Smooth muscle cell (in vitro differentiated cells): ENCODE measurements at regions not wholly inside any gene's neighbourhood (a gene's known extent, or its start where the extent isn't known, plus 50 kb on each side); places are given as distances from the start of the nearest gene placed in this dataset.

ENCODE experiments used
- DNase-seq: peaks from one replicate; lab custom pipeline; 2025; ENCODE audit not compliant: unreplicated experiment; lab: John Stamatoyannopoulos, UW
- H2AFZ ChIP-seq: fragments of 200-600 bp; sonication (generic); 2 replicates; pipeline ENCODE4 v1.6.0; 2016; ENCODE audit warnings: antibody characterized with exemption, low read depth, mild to moderate bottlenecking
- H3F3A ChIP-seq: fragments of 200-600 bp; sonication (generic); 2 replicates; pipeline ENCODE4 v1.6.0; 2017; ENCODE audit warnings: antibody characterized with exemption, low read depth
- H3K27ac ChIP-seq: fragments of 200-600 bp; sonication (generic); 2 replicates; pipeline ENCODE4 v1.5.1; 2016; ENCODE audit warnings: low read depth, mild to moderate bottlenecking
- H3K27me3 ChIP-seq: fragments of 200-600 bp; sonication (generic); 2 replicates; pipeline ENCODE4 v1.6.1; 2016; ENCODE audit warnings: low read depth, mild to moderate bottlenecking
- H3K36me3 ChIP-seq: fragments of 200-600 bp; sonication (generic); 2 replicates; pipeline ENCODE4 v1.5.1; 2016; ENCODE audit warnings: low read depth
- H3K4me1 ChIP-seq: fragments of 200-600 bp; sonication (generic); 2 replicates; pipeline ENCODE4 v1.5.1; 2016; ENCODE audit warnings: low read depth
- H3K4me2 ChIP-seq: fragments of 200-600 bp; sonication (generic); 2 replicates; pipeline ENCODE4 v1.6.0; 2016; ENCODE audit warnings: mild to moderate bottlenecking
- H3K4me3 ChIP-seq: fragments of 200-600 bp; sonication (generic); 2 replicates; pipeline ENCODE4 v1.5.1; 2016; ENCODE audit warnings: mild to moderate bottlenecking
- H3K79me2 ChIP-seq: fragments of 200-600 bp; sonication (generic); 2 replicates; pipeline ENCODE4 v1.6.0; 2016; ENCODE audit warnings: low read depth, mild to moderate bottlenecking
- H3K9ac ChIP-seq: fragments of 200-600 bp; sonication (generic); 2 replicates; pipeline ENCODE4 v1.6.0; 2016; ENCODE audit warnings: low read depth
- H3K9me3 ChIP-seq: fragments of 200-600 bp; sonication (generic); replicated peaks from 2 replicates; pipeline ENCODE4 v1.5.1; 2016; ENCODE audit warnings: low read depth
- H4K20me1 ChIP-seq: fragments of 200-600 bp; sonication (generic); 2 replicates; pipeline ENCODE4 v1.6.0; 2016; ENCODE audit warnings: low read depth
- whole genome bisulfite sequencing: methylation state at CpG from one replicate; pipeline ENCODE4 v1.1.7; 2016; ENCODE audit warnings: low lambda C conversion rate; 5-methylcytosine and 5-hydroxymethylcytosine counted together
- TF ChIP-seq, protein P1 (sequence below): fragments of 200-600 bp; sonication (generic); IDR thresholded peaks from 2 replicates; pipeline ENCODE4 v1.5.1; 2017; ENCODE audit warnings: borderline replicate concordance, mild to moderate bottlenecking, antibody characterized with exemption; ENCODE audit not compliant: insufficient read depth, poor library complexity, severe bottlenecking

DNA sequence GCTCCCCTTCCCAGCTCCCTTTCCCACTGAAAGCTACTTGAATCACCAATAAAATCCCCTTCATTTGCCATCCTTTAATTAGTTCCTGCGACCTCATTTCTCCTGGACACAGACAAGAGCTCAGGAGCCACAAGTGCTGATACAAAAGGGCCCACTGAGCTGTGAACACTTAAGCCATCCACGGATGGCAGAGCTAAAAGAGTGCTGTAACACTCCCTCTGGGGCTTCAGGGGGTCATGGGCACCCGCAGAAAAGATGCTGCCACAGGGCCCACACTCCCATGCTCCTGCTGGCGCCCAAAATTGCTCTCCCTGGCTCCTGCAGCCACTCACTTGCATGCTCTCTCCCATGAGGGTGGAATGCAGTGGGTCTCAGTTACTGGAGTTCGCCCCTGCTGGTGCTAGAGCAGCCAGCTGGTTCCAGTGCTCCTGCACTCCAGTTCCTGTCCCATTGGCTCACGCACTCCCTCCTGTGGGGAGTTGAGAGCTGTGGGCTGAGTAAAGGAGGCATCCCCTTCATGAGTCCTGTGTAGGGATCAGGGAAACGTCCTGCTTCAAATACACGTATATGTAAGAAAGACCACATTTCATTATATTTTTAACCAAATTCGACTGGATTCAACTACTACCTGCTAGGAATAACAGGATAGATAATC lies 1291.0 kb downstream of the ARAP2 start:
- H3K36me3 ChIP-seq: no peaks in the 10 kb centered on the region
- no peak overlapping the region for H3K4me2 ChIP-seq
- no peak overlapping the region for H3K4me3 ChIP-seq
- no peak overlapping the region for H3K27ac ChIP-seq
- no peaks in the 10 kb centered on the region for H3K79me2 ChIP-seq
- no peaks in the 10 kb centered on the region for H4K20me1 ChIP-seq
- H3K27me3 ChIP-seq: no peaks in the 10 kb centered on the region
- H2AFZ ChIP-seq: no peak overlapping the region
- 80% methylated on average over 9 of the region's 9 CpGs for WGBS
- no peaks in the 10 kb centered on the region for H3K9me3 ChIP-seq
- TF ChIP-seq, protein P1, sequence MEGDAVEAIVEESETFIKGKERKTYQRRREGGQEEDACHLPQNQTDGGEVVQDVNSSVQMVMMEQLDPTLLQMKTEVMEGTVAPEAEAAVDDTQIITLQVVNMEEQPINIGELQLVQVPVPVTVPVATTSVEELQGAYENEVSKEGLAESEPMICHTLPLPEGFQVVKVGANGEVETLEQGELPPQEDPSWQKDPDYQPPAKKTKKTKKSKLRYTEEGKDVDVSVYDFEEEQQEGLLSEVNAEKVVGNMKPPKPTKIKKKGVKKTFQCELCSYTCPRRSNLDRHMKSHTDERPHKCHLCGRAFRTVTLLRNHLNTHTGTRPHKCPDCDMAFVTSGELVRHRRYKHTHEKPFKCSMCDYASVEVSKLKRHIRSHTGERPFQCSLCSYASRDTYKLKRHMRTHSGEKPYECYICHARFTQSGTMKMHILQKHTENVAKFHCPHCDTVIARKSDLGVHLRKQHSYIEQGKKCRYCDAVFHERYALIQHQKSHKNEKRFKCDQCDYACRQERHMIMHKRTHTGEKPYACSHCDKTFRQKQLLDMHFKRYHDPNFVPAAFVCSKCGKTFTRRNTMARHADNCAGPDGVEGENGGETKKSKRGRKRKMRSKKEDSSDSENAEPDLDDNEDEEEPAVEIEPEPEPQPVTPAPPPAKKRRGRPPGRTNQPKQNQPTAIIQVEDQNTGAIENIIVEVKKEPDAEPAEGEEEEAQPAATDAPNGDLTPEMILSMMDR: no peak
- no peaks in the 10 kb centered on the region for H3F3A ChIP-seq
- H3K4me1 ChIP-seq: no peaks in the 10 kb centered on the region
- H3K9ac ChIP-seq: no peak overlapping the region
- no peak for DNase-seq

DNA sequence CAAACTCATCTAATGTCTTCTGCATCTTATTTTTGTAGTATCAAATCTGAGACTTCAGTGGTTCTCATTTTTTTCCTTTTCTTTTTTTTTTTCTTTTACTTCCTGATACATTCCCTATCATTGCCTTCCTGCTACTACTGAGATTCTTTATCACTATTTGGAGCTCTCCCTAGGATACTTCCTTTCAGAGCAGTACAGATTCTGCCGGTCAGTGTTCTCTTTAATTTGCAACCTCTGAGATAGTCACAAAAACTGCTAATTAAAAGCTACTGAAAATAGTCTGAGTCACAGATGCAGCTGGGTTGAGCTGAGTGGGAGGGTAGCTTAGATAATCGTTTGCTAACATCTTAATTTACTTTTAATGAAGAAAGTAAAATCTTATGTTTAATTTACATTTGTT lies 1279.7 kb downstream of the ARAP2 start:
- Histone ChIP-seq H3F3A (no peaks in the 10 kb centered on the region), H4K20me1 (no peaks in the 10 kb centered on the region), H3K9me3 (no peaks in the 10 kb centered on the region), H3K4me3 (no peak overlapping the region), H2AFZ (no peak overlapping the region), H3K4me2 (no peak overlapping the region), H3K27me3 (no peaks in the 10 kb centered on the region), H3K9ac (no peak overlapping the region), H3K4me1 (peaks cover 3% of the 10 kb centered on the region), H3K36me3 (no peaks in the 10 kb centered on the region), H3K79me2 (no peaks in the 10 kb centered on the region), H3K27ac (no peak overlapping the region)
- TF ChIP-seq, protein P1: no peak
- WGBS: 19% methylated on average over 2 of the region's 2 CpGs
- DNase-seq: no peak

DNA sequence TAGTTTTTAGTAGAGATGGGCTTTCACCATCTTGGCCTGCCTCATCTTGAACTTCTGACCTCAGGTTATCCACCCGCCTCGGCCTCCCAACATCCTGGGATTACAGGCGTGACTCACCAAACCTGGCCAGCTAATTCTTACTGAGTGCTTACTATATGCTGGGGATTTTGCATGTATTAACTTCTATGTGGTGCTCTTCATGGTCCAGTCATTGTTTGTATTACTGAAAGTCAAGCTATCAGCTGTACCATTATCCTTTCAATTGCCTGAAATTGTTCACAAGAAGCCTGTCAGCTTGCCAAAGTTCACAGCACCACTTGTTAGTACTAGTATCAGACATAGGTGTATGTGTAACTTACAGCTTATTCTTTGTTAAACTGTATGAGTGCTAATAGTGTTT lies 1272.1 kb downstream of the ARAP2 start:
- Histone ChIP-seq H3K27ac (no peak overlapping the region), H3K27me3 (no peaks in the 10 kb centered on the region), H3K79me2 (no peaks in the 10 kb centered on the region), H3F3A (no peaks in the 10 kb centered on the region), H3K4me3 (no peak overlapping the region), H3K9ac (no peak overlapping the region), H2AFZ (no peak overlapping the region), H4K20me1 (no peaks in the 10 kb centered on the region), H3K4me2 (no peak overlapping the region), H3K36me3 (no peaks in the 10 kb centered on the region), H3K4me1 (no peaks in the 10 kb centered on the region), H3K9me3 (no peaks in the 10 kb centered on the region)
- DNase-seq: no peak
- WGBS: 91% methylated on average over 3 of the region's 3 CpGs
- TF ChIP-seq, protein P1: no peak

DNA sequence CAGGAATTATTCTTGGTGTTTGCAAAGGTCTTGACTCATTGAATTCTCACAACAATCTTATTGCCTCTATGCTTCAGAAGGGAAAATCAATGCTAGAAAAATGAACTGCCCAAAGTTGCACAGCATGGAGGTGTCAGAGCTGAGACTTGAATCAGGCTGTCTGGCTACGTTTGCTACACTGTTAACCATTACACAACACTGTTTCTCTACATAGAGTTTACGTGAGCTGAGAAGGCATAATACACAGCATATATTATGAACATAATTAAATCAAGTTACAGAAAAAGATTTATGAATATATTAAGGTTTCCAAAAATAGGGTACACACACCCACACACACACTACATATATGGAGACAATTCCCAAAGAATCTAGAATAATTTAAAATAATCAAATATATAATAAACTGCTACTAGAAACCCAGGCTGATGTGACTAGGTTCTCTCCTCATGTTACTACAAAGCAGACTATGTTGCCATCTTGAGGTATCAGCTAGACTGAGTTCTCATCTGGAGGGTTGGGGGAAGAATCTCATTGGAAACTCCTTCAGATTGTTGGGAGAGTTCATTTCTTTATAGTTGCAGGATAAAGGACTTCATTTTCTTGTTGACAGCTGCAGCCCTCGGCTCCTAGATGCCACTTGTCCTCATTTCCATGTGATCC lies 1270.5 kb downstream of the ARAP2 start:
- Histone ChIP-seq H3K4me3 (no peak overlapping the region), H3K79me2 (no peaks in the 10 kb centered on the region), H3K27me3 (no peaks in the 10 kb centered on the region), H3F3A (no peaks in the 10 kb centered on the region), H3K9me3 (no peaks in the 10 kb centered on the region), H3K4me2 (no peak overlapping the region), H2AFZ (no peak overlapping the region), H3K4me1 (no peaks in the 10 kb centered on the region), H4K20me1 (no peaks in the 10 kb centered on the region), H3K36me3 (no peaks in the 10 kb centered on the region), H3K27ac (no peak overlapping the region), H3K9ac (no peak overlapping the region)
- 84% methylated on average over 3 of the region's 3 CpGs for WGBS
- DNase-seq: no peak
- TF ChIP-seq, protein P1: no peak
